Body of pancreas (tissue), 4 donors: ENCODE measurements at regions not wholly inside any gene's neighbourhood (a gene's known extent, or its start where the extent isn't known, plus 50 kb on each side); places are given as distances from the start of the nearest gene placed in this dataset.

ENCODE experiments used
- ATAC-seq: fragments of 150-250 bp; one replicate; pipeline ENCODE4 v1.9.1; 2016
- DNase-seq, 4 donors: peaks; one replicate each; pipeline ENCODE4 v3.0.0-alpha.2; 2019
- H3K27ac ChIP-seq, 4 donors: fragments of 200-600 bp; sonication (generic); 1 replicate in 3 of 4; 2 replicates in 1 of 4; pipeline versions ENCODE4 v1.5.1 to v1.6.1; 2016 to 2019; ENCODE audit warnings: mild to moderate bottlenecking in 1 of 4, mixed read lengths in 1 of 4, moderate library complexity in 1 of 4
- H3K27me3 ChIP-seq, 2 donors: fragments of 200-600 bp; sonication (generic); one replicate each; pipeline ENCODE4 v1.6.0; 2016; ENCODE audit warnings: mild to moderate bottlenecking in 1 of 2
- H3K36me3 ChIP-seq, 2 donors: fragments of 200-600 bp; sonication (generic); replicated peaks in 1 of 2; 2 replicates each; pipeline ENCODE4 v1.5.1; 2016; ENCODE audit warnings: low read depth in 2 of 2; ENCODE audit not compliant: insufficient read depth in 1 of 2
- H3K4me1 ChIP-seq: fragments of 200-600 bp; sonication (generic); one replicate; pipeline ENCODE4 v1.6.0; 2016
- H3K4me3 ChIP-seq, 2 donors: fragments of 200-600 bp; sonication (generic); 1 replicate in 1 of 2; 2 replicates in 1 of 2; pipeline ENCODE4 v1.5.1; 2016 to 2019
- H3K9me3 ChIP-seq, 3 donors: fragments of 200-600 bp; sonication (generic); 1 replicate in 2 of 3; 2 replicates in 1 of 3; pipeline ENCODE4 v1.5.1; 2016
- CTCF ChIP-seq, 7 experiments: fragments of 450-650 bp in 4 of 7; fragments of 200-600 bp in 3 of 7; sonication (generic) in 3 of 7; IDR thresholded peaks; one replicate each; pipeline ENCODE4 v1.5.1; 2016 to 2019; ENCODE audit warnings: antibody characterized with exemption in 7 of 7
- POLR2A ChIP-seq, 3 donors: fragments of 450-650 bp; IDR thresholded peaks; one replicate each; pipeline ENCODE4 v1.6.1; 2016; ENCODE audit warnings: antibody characterized with exemption in 3 of 3, mild to moderate bottlenecking in 2 of 3
- WGBS, 2 donors: methylation state at CpG; one replicate each; pipeline ENCODE4 v1.1.5; 2017; 5-methylcytosine and 5-hydroxymethylcytosine counted together
- intact Hi-C: fragments of 100-400 bp; cut with DNase I; formaldehyde crosslinking; loops from one replicate; pipeline ENCODE4 v1.15.1; 2023

- TF ChIP-seq CTCF (IDR thresholded peaks at IDR 0.05): no peak
- no peak for TF ChIP-seq POLR2A (IDR thresholded peaks at IDR 0.05)
- DNase-seq (no peak), ATAC-seq (no peak)
- no peak overlapping the region for H3K27ac ChIP-seq
- intact Hi-C loops: no loop called here
- no peak overlapping the region for H3K4me3 ChIP-seq
- WGBS, 2 donors: 71 to 77% methylated on average over 4 of the region's 4 CpGs
- H3K27me3 ChIP-seq: no peaks in the 10 kb centered on the region
- H3K4me1 ChIP-seq: no peaks in the 10 kb centered on the region
- no peaks in the 10 kb centered on the region for H3K9me3 ChIP-seq
- H3K36me3 ChIP-seq: no peaks in the 10 kb centered on the region
These were observed 643.9 kb upstream of the SGCG start for GRCh38 chr13:22536851-22537250.

- intact Hi-C loops: no loop called here
- no peaks in the 10 kb centered on the region for H3K9me3 ChIP-seq
- H3K4me3 ChIP-seq: no peak overlapping the region
- ATAC-seq (no peak), DNase-seq (no peak)
- H3K27me3 ChIP-seq: no peaks in the 10 kb centered on the region
- no peaks in the 10 kb centered on the region for H3K4me1 ChIP-seq
- WGBS, 2 donors: 65 to 66% methylated on average over 5 of the region's 5 CpGs
- no peak overlapping the region for H3K27ac ChIP-seq
- H3K36me3 ChIP-seq: no peaks in the 10 kb centered on the region
- TF ChIP-seq POLR2A (IDR thresholded peaks at IDR 0.05) (no peak), CTCF (IDR thresholded peaks at IDR 0.05) (no peak)
These were observed 642.4 kb upstream of the SGCG start for GRCh38 chr13:22538400-22538799.

- Histone ChIP-seq H3K27me3 (no peaks in the 10 kb centered on the region), H3K4me3 (no peak overlapping the region), H3K36me3 (no peaks in the 10 kb centered on the region), H3K27ac (no peak overlapping the region), H3K9me3 (no peaks in the 10 kb centered on the region), H3K4me1 (no peaks in the 10 kb centered on the region)
- TF ChIP-seq POLR2A (IDR thresholded peaks at IDR 0.05): no peak
- no peak for TF ChIP-seq CTCF (IDR thresholded peaks at IDR 0.05)
- DNase-seq (no peak), ATAC-seq (no peak)
- WGBS, 2 donors: 66 to 73% methylated on average over 2 of the region's 2 CpGs
- intact Hi-C loops: no loop called here
These were observed 631.7 kb upstream of the SGCG start for GRCh38 chr13:22549126-22549525.

GRCh38 chr13:22561581-22561980, 619.2 kb upstream of the SGCG start:
- ATAC-seq (no peak), DNase-seq (no peak)
- Histone ChIP-seq H3K27ac (no peak overlapping the region), H3K36me3 (no peaks in the 10 kb centered on the region), H3K4me1 (no peaks in the 10 kb centered on the region), H3K4me3 (no peak overlapping the region), H3K9me3 (no peaks in the 10 kb centered on the region), H3K27me3 (no peaks in the 10 kb centered on the region)
- intact Hi-C loops: no loop called here
- TF ChIP-seq POLR2A (IDR thresholded peaks at IDR 0.05) (no peak), CTCF (IDR thresholded peaks at IDR 0.05) (no peak)

- DNase-seq: no peak
- WGBS, 2 donors: 80 to 81% methylated on average over 1 of the region's 1 CpG
- TF ChIP-seq CTCF (IDR thresholded peaks at IDR 0.05) (no peak), POLR2A (IDR thresholded peaks at IDR 0.05) (no peak)
- intact Hi-C loops: no loop called here
- no peak for ATAC-seq
- Histone ChIP-seq H3K9me3 (no peaks in the 10 kb centered on the region), H3K36me3 (no peaks in the 10 kb centered on the region), H3K4me1 (no peaks in the 10 kb centered on the region), H3K4me3 (no peak overlapping the region), H3K27me3 (no peaks in the 10 kb centered on the region), H3K27ac (no peak overlapping the region)
These were observed 618.7 kb upstream of the SGCG start for GRCh38 chr13:22562116-22562515.
